GM19372 (cell line): ENCODE measurements at regions not wholly inside any gene's neighbourhood (a gene's known extent, or its start where the extent isn't known, plus 50 kb on each side); places are given as distances from the start of the nearest gene placed in this dataset.
"Not testable (repeated sequence)": the region's sequence is repeated elsewhere in the genome, so short reads cannot be mapped to it uniquely, and the experiment has no call there.

Experiments
- ATAC-seq: cut with Tn5 transposase; IDR thresholded peaks from one replicate; pipeline ENCODE4 v1.9.1; 2021; ENCODE audit warnings: mild to moderate bottlenecking, low read depth, moderate library complexity; ENCODE audit not compliant: unreplicated experiment

DNA sequence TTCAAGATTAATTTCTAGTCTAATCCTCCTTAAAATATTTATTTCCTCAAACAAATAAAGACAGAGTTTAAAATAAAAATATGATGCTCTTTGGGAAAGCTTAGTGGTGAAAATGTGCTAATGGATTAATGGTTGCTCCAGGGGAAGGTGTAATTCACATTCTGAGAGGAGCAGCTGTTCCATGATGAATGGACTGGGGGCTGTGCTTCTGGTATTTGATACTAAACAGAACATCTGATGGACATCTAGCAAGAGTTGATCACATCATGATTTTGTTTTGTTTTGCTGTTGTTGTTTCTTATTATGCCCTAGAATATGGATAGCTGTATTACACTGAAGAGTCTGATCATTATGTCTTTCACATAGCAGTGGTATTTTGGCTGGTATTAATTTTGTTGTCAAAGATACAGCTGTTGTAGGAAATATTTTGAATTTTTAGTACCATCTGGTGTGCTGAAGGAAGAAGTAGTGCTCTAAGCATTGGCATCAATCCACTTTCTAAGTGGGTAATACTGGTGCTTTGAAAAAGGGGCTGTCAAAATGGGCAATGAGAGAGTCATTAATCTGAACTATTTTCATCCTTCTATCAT lies 296.4 kb downstream of the ADAMTS20 start:
- ATAC-seq, result no peak

GRCh38 chr12:43252585-43252984 lies 299.4 kb downstream of the ADAMTS20 start:
- ATAC-seq, result no peak

- no peak for ATAC-seq
Observed at GRCh38 chr12:43245947-43246346, 306.1 kb downstream of the ADAMTS20 start.

DNA sequence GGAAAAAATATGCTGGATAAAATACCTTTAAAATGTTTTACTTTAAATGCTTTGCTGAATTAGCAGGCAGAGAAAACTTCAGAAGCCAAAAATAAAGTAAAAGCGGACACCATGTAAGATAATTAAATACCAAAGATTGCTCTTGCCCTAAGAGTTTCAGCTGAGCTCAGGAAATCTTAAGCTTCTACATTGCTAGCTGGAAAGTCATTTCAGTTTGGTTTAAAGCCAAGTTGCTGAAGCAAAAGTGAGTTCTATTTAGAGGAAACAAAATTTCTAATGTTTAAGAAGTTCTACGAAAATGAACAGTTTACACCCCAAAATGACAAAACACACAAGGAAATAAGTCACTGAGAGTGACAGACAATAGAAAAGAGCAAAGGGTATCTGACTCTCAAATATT lies 310.0 kb downstream of the ADAMTS20 start:
- no peak for ATAC-seq

DNA sequence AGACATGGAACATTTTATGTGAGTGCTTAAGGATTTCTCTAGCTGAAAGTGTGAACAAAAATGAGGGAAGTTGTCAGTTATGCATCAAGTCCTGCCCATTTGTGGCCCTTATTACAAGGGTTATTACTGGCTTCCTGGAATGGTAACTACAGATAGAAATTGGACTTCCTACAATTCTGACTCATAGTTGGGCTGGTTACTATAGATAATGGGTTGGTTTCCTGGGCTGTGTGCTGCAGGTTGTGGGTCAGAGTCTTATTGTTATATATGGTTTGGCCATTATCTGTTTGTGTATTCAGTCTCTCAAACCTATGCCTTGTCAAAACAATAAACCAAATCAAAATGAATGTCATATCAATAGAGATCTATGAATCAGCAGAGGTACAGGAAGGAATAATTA lies 313.7 kb downstream of the ADAMTS20 start:
- no peak for ATAC-seq

DNA sequence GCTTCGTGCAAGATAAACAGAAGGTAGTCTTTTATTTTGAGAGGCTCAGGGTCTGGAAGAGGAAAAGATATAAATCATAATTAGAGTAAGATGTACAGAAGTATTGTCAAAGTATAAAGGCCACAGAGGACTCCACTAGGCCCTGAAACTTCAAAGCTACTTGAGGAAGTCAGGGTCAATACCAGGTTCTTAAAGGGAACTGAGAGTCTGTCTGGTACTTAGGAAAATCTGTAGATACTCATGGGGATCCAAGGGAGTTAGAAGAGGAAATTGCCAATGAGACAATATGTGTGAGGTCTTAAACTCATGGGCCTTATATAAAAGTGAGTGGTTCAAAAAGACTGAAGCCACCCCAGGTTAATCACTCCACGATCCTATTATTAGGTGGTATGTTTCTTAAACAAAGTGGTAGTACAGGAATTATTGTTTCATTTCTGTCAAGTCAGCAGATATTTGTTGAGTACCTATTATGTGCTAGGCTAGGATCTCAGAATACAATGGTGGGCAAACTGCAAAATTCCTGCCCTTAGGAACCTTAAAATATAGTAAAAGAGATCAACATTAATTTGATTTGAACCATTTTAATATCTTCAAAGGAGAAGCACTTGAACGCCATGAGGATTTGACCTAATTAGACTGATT lies 314.6 kb downstream of the ADAMTS20 start:
- no peak for ATAC-seq

GRCh38 chr12:43235721-43236120 lies 316.3 kb downstream of the ADAMTS20 start:
- no peak for ATAC-seq

DNA sequence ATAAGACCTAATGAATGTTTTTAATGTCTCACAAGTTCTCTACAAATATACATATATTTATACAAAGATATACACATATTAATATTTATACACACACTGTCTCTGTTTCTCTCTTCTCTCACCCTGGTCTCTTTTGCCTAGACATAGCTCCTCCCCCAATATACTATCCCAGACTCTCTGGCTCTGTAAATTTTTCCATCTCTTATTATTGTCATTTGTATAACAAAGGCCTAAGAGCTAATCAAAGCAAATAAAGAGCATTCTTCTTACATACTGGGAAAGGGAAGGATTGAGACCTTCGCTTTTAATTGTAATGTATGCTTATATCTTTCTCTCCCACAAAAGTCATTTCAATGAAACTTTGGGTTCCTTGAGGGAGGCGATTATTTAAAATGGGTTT lies 318.1 kb downstream of the ADAMTS20 start:
- ATAC-seq, result no peak

DNA sequence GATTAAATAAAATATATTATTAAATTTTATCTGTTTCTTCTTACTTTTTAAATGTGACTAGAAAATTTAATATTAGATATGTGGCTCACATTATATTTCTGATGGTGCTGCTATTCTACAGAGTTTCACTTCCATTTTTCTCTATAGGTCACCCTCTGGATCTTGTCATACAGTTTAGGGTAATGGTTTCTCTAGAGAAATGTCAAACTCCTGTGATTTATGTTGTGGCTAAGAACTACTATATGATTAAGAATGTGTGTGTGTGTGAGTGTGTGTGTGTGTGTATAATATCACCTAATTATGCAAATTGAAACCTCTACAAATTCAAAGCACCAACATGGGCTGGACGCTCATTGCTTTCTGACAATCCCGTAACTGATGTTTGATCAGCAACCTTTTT lies 325.9 kb downstream of the ADAMTS20 start:
- ATAC-seq, result no peak

- ATAC-seq, result not testable (repeated sequence)
Observed at GRCh38 chr12:43224190-43224805, 327.7 kb downstream of the ADAMTS20 start.

DNA sequence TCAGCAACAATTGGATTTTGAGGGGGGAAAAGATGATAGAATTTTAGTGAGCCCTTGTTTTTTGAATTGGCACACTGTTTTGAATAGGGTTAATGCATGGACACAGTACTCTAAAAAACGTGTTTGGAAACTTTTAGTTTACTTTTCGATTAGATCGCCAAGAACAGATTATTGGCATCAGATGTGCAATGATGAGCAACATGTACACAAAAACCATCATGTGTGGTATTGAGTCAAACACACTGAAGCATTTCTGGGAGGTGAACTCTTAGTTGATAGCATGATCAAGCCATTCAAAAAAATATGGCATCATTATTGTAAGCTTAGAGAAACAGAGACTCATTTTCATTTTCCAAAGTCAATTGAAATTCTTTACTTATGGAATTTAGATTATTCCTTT lies 329.2 kb downstream of the ADAMTS20 start:
- no peak for ATAC-seq

- ATAC-seq, result no peak
Observed at GRCh38 chr12:43221216-43221615, 330.8 kb downstream of the ADAMTS20 start.

GRCh38 chr12:43216490-43216889 lies 335.5 kb downstream of the ADAMTS20 start:
- no peak for ATAC-seq

DNA sequence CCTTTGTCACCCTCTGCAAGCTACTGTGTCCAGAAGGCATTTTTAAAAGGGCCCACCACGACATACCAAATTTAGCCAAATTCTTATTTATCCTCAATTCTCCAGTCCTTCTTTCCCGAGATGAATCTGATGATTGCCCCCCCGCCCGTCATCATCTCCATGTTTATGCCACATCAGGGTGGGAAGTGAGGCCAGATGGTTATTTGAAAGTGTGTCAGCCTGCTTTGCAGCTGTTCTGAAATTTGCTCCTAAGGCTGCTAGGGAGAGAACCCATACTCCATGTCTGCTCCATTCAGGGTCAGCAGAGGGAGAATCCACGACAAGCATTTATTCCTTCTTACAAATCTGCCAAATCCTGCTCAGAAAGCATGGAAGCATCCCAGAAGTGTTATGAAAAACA lies 337.8 kb downstream of the ADAMTS20 start:
- no peak for ATAC-seq

DNA sequence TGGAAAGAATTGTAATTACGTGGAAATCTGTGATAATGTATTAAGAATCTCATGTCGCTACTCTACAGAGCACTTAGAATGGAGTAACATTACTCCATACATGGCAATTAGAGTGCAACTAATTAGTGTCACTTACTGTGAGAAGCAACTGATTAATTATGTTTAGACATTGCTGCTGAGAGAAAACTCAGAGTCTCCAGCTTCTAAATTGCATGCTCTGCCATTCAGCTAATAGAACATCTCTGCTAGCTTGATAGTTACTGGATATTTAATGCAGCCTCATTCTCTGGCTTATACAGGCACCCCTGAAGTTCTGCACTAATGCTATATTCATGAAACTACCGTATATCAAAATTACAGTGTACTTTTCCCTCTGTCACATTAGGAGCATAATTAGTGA lies 338.4 kb downstream of the ADAMTS20 start:
- ATAC-seq, result no peak

DNA sequence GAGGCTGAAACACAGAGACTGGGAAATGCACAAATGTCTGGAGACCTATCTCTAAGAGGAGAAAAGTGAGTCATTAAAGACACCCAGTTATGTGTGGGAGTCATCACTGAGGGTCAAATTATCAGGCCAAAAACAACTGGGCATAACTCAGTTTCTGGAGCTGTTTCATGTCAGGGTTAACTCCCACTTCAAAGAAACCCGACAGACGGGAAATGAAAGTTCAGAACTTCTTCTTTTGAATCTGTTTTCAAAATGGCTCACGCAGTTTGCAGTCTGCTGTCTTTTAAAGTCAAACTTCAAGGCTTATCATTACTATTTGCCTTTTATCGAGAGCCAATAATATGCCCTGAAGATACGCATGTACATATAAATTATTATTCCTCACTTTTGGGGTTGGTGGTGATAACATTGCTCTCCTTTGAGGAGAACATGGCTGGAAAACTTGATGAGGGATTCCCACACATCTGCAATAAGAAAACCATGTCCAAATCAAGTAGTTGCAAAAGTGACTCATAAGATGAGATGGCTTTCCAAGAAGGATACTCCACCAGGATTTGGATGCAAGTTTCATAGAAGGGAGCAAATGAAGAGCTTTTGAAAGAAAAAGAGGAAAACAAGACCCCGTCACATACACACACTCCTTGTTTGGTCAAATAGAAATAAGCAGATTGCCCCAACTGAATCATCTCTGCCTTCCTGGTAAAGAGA lies 341.4 kb downstream of the ADAMTS20 start:
- ATAC-seq, result peak; percentile 96

DNA sequence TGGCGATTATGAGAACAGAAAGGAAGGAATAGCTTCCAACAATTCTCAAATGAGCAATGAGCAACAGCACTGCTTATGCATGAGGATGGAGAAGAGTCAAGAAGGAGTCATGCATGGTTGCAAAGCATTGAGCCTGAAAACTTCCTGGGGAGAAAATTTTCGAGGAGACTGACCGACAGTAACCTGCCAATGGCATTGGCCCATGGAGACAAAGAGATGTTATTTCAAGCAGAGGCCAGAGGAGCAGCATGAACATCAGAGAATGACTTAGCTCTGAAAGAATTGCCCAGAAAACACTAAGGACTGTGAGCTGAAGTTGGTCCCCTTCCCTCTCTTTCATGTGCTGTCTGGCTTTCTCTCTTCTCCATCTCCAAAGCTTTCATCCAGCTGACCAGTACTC lies 343.4 kb downstream of the ADAMTS20 start:
- ATAC-seq, result no peak

- ATAC-seq, result no peak
Observed at GRCh38 chr12:43208221-43208620, 343.8 kb downstream of the ADAMTS20 start.

DNA sequence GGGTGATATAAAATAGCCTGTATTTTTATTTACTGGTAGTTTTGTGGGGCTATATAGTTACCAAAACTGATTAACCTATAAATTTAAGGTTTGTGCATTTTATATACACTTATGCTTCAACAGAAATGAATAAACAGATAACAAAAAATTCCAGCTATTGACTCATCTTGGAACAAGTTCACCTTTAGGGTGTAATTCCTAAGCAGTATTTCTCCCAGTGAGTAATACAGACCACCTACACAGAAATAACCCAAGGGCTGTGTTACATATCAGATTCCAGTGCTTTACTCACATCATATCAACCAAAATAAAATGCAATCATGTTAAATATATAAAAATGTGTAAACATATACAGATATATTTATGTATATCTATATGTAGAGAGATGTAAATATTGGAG lies 345.6 kb downstream of the ADAMTS20 start:
- ATAC-seq, result no peak

- ATAC-seq, result no peak
Observed at GRCh38 chr12:43198608-43199007, 353.4 kb downstream of the ADAMTS20 start.

DNA sequence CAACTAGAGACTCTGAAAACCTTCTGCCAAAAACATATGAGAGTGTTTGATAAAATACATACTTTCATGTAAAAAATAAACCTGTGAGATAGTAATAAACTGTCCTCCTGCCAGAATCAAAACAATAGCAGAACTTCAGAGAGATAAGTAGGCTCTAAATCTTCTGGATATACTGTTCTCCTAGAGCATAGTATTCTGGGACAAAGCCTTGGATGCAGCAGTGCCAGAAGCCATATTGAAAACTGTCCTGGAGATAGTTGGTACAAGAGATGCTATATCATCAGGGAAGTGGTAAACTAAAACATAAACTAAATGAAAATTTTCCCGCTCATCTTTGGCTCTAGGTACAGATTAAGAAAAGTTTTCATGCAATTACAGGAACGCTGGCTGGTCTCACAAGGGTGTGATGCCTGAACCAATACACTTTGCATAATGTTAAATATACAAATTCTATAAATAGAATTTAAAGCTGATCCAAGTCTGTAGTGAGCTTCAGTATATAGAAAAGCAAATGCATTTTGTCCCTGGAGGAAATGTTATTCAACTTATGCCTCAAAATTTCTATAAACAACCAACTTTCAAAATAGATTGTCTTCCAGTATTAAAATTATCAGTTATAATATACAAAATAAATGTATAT lies 355.6 kb downstream of the ADAMTS20 start:
- no peak for ATAC-seq
